H1 (cell line): ENCODE measurements at regions not wholly inside any gene's neighbourhood (a gene's known extent, or its start where the extent isn't known, plus 50 kb on each side); places are given as distances from the start of the nearest gene placed in this dataset.

Experiments
- ATF2 ChIP-seq: IDR thresholded peaks from 2 replicates; pipeline ENCODE4 v1.6.1; 2012; ENCODE audit warnings: low read length, inconsistent platforms
- BCL11A ChIP-seq, 2 experiments: IDR thresholded peaks; one replicate each; pipeline ENCODE4 v1.6.1; 2011; ENCODE audit warnings: low read depth in 2 of 2, low read length in 2 of 2, mild to moderate bottlenecking in 2 of 2
- CBX8 ChIP-seq: fragments of 300-800, 300-1000 bp; sonication (generic); IDR thresholded peaks from 2 replicates; pipeline ENCODE4 v1.7.1; 2016; ENCODE audit warnings: low read depth, low read length, borderline replicate concordance
- CTCF ChIP-seq, 3 experiments: IDR thresholded peaks; 1 replicate in 2 of 3; 2 replicates in 1 of 3; pipeline versions ENCODE4 v1.5.1 to v1.6.1; 2011; ENCODE audit warnings: low read length in 3 of 3, mild to moderate bottlenecking in 3 of 3, inconsistent platforms in 2 of 3, low read depth in 1 of 3, moderate library complexity in 1 of 3; ENCODE audit not compliant: insufficient read depth in 1 of 3; ENCODE audit errors: control extremely low read depth in 1 of 3
- EZH2 ChIP-seq: fragments of 200-600 bp; sonication (generic); IDR thresholded peaks from 2 replicates; pipeline ENCODE4 v1.7.1; 2012; ENCODE audit warnings: low read depth, mild to moderate bottlenecking, moderate library complexity, low read length, inconsistent platforms; ENCODE audit not compliant: severe bottlenecking
- GABPA ChIP-seq: IDR thresholded peaks from 2 replicates; pipeline ENCODE4 v1.6.1; 2011; ENCODE audit warnings: mild to moderate bottlenecking, low read length, moderate library complexity, borderline replicate concordance; ENCODE audit not compliant: insufficient read depth
- MAX ChIP-seq: IDR thresholded peaks from 2 replicates; pipeline ENCODE4 v1.6.1; 2012; ENCODE audit warnings: inconsistent platforms
- NANOG ChIP-seq: IDR thresholded peaks from 2 replicates; pipeline ENCODE4 v1.6.1; 2011; ENCODE audit warnings: low read length, low read depth, mild to moderate bottlenecking, inconsistent platforms; ENCODE audit not compliant: insufficient read depth, poor library complexity, severe bottlenecking
- NRF1 ChIP-seq: IDR thresholded peaks from 2 replicates; pipeline ENCODE4 v1.6.1; 2011; ENCODE audit warnings: mild to moderate bottlenecking, low read depth, low read length, improper control_type of control experiment
- POLR2A ChIP-seq, 2 experiments: IDR thresholded peaks; 1 replicate in 1 of 2; 2 replicates in 1 of 2; pipeline ENCODE4 v1.6.1; 2011; ENCODE audit warnings: low read depth in 2 of 2, low read length in 2 of 2, mild to moderate bottlenecking in 2 of 2; ENCODE audit errors: control extremely low read depth in 1 of 2
- POLR2AphosphoS5 ChIP-seq: IDR thresholded peaks from 2 replicates; pipeline ENCODE4 v1.6.1; 2011; ENCODE audit warnings: low read depth, low read length
- RAD21 ChIP-seq, 2 experiments: IDR thresholded peaks in 1 of 2; conservative IDR thresholded peaks in 1 of 2; 2 replicates each; pipeline ENCODE4 v1.6.1; 2011; ENCODE audit warnings: low read depth in 2 of 2, low read length in 2 of 2, improper control_type of control experiment in 1 of 2, inconsistent platforms in 1 of 2, mild to moderate bottlenecking in 1 of 2, moderate library complexity in 1 of 2
- TAF1 ChIP-seq: IDR thresholded peaks from 2 replicates; pipeline ENCODE4 v1.6.1; 2011; ENCODE audit warnings: mild to moderate bottlenecking, low read depth, low read length
- ZNF274 ChIP-seq: IDR thresholded peaks from 2 replicates; pipeline ENCODE4 v1.7.0; 2012; ENCODE audit warnings: low read length, borderline replicate concordance; ENCODE audit errors: extremely low read depth

- TF ChIP-seq BCL11A (IDR thresholded peaks at IDR 0.05; ENCODE audit: low read depth in 2 of 2, low read length in 2 of 2): no peak
- no peak for TF ChIP-seq RAD21 (IDR thresholded peaks at IDR 0.05 in 1 of 2, conservative IDR thresholded peaks at IDR 0.05 in 1 of 2; ENCODE audit: low read depth in 2 of 2, low read length in 2 of 2)
- TF ChIP-seq ATF2: no peak
- TF ChIP-seq CTCF (IDR thresholded peaks at IDR 0.05; ENCODE audit: control extremely low read depth in 1 of 3, insufficient read depth in 1 of 3, low read depth in 1 of 3, low read length in 3 of 3): no peak
- no peak for TF ChIP-seq POLR2A (IDR thresholded peaks at IDR 0.05; ENCODE audit: control extremely low read depth in 1 of 2, low read depth in 2 of 2, low read length in 2 of 2)
- no peak for TF ChIP-seq EZH2
- TF ChIP-seq NANOG: no peak
- TF ChIP-seq GABPA: no peak
- no peak for TF ChIP-seq TAF1
- TF ChIP-seq ZNF274: no peak
- TF ChIP-seq NRF1: no peak
- TF ChIP-seq POLR2AphosphoS5: no peak
- TF ChIP-seq MAX: no peak
- no peak for TF ChIP-seq CBX8
These were observed 784.6 kb downstream of the NR2F2 start for GRCh38 chr15:97114900-97115760.
